GM12872 (cell line): ENCODE measurements at regions not wholly inside any gene's neighbourhood (a gene's known extent, or its start where the extent isn't known, plus 50 kb on each side); places are given as distances from the start of the nearest gene placed in this dataset.

Experiments used
- CTCF ChIP-seq: IDR thresholded peaks from 3 replicates; pipeline ENCODE4 v1.5.1; 2011; ENCODE audit warnings: low read depth, mild to moderate bottlenecking, low read length, moderate library complexity; ENCODE audit not compliant: insufficient read depth

- TF ChIP-seq CTCF: no peak
Measured at GRCh38 chr1:55624766-55625165, 409.6 kb upstream of the USP24 start.

GRCh38 chr1:55623311-55623710 lies 408.1 kb upstream of the USP24 start:
- TF ChIP-seq CTCF: no peak

- TF ChIP-seq CTCF: no peak
Measured at GRCh38 chr1:55622074-55622473, 406.9 kb upstream of the USP24 start.

- no peak for TF ChIP-seq CTCF
Measured at GRCh38 chr1:55618199-55618598, 403.0 kb upstream of the USP24 start.

GRCh38 chr1:55617288-55617982 lies 402.3 kb upstream of the USP24 start:
- TF ChIP-seq CTCF: no peak

GRCh38 chr1:55612988-55613387 lies 397.8 kb upstream of the USP24 start:
- TF ChIP-seq CTCF: no peak

GRCh38 chr1:55611123-55611522 lies 396.0 kb upstream of the USP24 start:
- no peak for TF ChIP-seq CTCF

- no peak for TF ChIP-seq CTCF
Measured at GRCh38 chr1:55610203-55610602, 395.0 kb upstream of the USP24 start.
